ENCODE measurements at regions not wholly inside any gene's neighbourhood (a gene's known extent, or its start where the extent isn't known, plus 50 kb on each side); places are given as distances from the start of the nearest gene placed in this dataset.

DNA sequence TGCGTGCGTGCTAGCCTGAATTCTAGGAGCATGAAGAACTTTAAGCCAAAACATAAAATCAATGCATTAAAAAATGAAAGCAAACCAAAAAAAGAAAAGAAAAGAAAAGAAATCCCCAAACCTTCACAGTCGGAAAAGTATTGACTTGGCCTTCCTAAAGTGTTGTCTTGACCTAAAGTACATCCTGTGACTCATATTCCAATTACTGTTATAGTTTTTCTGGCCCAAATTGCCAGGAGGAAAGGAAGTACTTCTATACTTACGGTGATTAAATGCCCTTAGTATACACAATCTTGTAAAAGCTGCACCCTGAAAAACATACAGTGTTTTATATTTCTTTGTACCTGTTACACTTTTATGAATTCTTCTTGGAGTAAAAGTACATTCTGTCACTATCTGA is 512.8 kb downstream of the ANKRD50 start:
- Histone ChIP-seq H3F3A (replicated peaks; ENCODE audit: insufficient read depth) (peaks cover 25% of the 10 kb centered on the region), H3K9ac (no peak overlapping the region), H3K9me3 (no peaks in the 10 kb centered on the region), H3K4me2 (no peak overlapping the region; the same call in 1 of the 2 replicates), H3K79me2 (ENCODE audit: insufficient read depth) (no peaks in the 10 kb centered on the region; the same call in 1 of the 2 replicates), H3K9me2 (no peaks in the 10 kb centered on the region), H3K4me1 (ENCODE audit: control insufficient read depth in 1 of 2, insufficient read depth in 2 of 2, low read depth in 1 of 2, low read length in 1 of 2) (peaks cover 0 to 11% of the 10 kb centered on the region in 2 experiments; a peak in 2 of 4 replicates), H3K36me3 (replicated peaks in 1 of 2; ENCODE audit: control insufficient read depth in 1 of 2, insufficient read depth in 2 of 2, low read length in 1 of 2) (no peaks in the 10 kb centered on the region), H3K27ac (ENCODE audit: low read depth in 2 of 2, low read length in 1 of 2) (peak overlapping the region; percentile 43 to 45; a peak in 2 of 4 replicates), H3K4me3 (ENCODE audit: low read depth in 2 of 2, low read length in 1 of 2) (no peak overlapping the region), H3K27me3 (ENCODE audit: insufficient read depth) (no peaks in the 10 kb centered on the region), H4K20me1 (ENCODE audit: insufficient read depth) (no peaks in the 10 kb centered on the region), H2AFZ (ENCODE audit: low read depth) (peak overlapping the region; percentile 14; the same call in 1 of the 2 replicates)
- DNase-seq: no peak
- POLR2A ChIA-PET: no interaction called here
- CTCF ChIA-PET: no interaction called here
- TF ChIP-seq NFIC (IDR thresholded peaks at IDR 0.05; ENCODE audit: borderline replicate concordance): peak; percentile 26; the same call in 1 of the 2 replicates
- no peak for TF ChIP-seq RAD21 (IDR thresholded peaks at IDR 0.05; ENCODE audit: low read length)
- TF ChIP-seq SIN3A (IDR thresholded peaks at IDR 0.05; ENCODE audit: borderline replicate concordance, low read depth, low read length): no peak
- no peak for TF ChIP-seq MXI1 (IDR thresholded peaks at IDR 0.05; ENCODE audit: low read depth, low read length)
- no peak for TF ChIP-seq MEF2A (IDR thresholded peaks at IDR 0.05; ENCODE audit: borderline replicate concordance, low read depth)
- peak; percentile 63; the same call in 1 of the 2 replicates for TF ChIP-seq FOSL2 (IDR thresholded peaks at IDR 0.05; ENCODE audit: borderline replicate concordance, low read depth)
- TF ChIP-seq RXRA (IDR thresholded peaks at IDR 0.05; ENCODE audit: borderline replicate concordance, low read depth): peak; percentile 73
- TF ChIP-seq, protein P1, sequence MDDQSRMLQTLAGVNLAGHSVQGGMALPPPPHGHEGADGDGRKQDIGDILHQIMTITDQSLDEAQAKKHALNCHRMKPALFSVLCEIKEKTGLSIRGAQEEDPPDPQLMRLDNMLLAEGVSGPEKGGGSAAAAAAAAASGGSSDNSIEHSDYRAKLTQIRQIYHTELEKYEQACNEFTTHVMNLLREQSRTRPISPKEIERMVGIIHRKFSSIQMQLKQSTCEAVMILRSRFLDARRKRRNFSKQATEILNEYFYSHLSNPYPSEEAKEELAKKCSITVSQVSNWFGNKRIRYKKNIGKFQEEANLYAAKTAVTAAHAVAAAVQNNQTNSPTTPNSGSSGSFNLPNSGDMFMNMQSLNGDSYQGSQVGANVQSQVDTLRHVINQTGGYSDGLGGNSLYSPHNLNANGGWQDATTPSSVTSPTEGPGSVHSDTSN (IDR thresholded peaks at IDR 0.05): 0 out of 2 replicates have a peak, but pooled peaks have one; percentile 6
- no peak for TF ChIP-seq RCOR1 (IDR thresholded peaks at IDR 0.05; ENCODE audit: low read length)
- TF ChIP-seq TEAD4 (IDR thresholded peaks at IDR 0.05; ENCODE audit: borderline replicate concordance, insufficient read depth): no peak
- no peak for TF ChIP-seq FOXJ3 (CRISPR knock-in tag; IDR thresholded peaks at IDR 0.05)
- TF ChIP-seq JUND (IDR thresholded peaks at IDR 0.05): peak; percentile 39; the same call in 1 of the 2 replicates
- TF ChIP-seq, protein P2, sequence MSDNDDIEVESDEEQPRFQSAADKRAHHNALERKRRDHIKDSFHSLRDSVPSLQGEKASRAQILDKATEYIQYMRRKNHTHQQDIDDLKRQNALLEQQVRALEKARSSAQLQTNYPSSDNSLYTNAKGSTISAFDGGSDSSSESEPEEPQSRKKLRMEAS (IDR thresholded peaks at IDR 0.05; ENCODE audit: low read depth): no peak
- TF ChIP-seq SMC3 (IDR thresholded peaks at IDR 0.05; ENCODE audit: low read depth, low read length): no peak
- 52% methylated on average over 4 of the region's 4 CpGs for WGBS (ENCODE audit: low lambda C conversion rate)

- TF ChIP-seq, protein P3, sequence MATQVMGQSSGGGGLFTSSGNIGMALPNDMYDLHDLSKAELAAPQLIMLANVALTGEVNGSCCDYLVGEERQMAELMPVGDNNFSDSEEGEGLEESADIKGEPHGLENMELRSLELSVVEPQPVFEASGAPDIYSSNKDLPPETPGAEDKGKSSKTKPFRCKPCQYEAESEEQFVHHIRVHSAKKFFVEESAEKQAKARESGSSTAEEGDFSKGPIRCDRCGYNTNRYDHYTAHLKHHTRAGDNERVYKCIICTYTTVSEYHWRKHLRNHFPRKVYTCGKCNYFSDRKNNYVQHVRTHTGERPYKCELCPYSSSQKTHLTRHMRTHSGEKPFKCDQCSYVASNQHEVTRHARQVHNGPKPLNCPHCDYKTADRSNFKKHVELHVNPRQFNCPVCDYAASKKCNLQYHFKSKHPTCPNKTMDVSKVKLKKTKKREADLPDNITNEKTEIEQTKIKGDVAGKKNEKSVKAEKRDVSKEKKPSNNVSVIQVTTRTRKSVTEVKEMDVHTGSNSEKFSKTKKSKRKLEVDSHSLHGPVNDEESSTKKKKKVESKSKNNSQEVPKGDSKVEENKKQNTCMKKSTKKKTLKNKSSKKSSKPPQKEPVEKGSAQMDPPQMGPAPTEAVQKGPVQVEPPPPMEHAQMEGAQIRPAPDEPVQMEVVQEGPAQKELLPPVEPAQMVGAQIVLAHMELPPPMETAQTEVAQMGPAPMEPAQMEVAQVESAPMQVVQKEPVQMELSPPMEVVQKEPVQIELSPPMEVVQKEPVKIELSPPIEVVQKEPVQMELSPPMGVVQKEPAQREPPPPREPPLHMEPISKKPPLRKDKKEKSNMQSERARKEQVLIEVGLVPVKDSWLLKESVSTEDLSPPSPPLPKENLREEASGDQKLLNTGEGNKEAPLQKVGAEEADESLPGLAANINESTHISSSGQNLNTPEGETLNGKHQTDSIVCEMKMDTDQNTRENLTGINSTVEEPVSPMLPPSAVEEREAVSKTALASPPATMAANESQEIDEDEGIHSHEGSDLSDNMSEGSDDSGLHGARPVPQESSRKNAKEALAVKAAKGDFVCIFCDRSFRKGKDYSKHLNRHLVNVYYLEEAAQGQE (IDR thresholded peaks at IDR 0.05; ENCODE audit: low read depth, low read length): no peak
- TF ChIP-seq MEF2A (IDR thresholded peaks at IDR 0.05; ENCODE audit: borderline replicate concordance, low read depth): no peak
- no peak for TF ChIP-seq RXRA (IDR thresholded peaks at IDR 0.05; ENCODE audit: borderline replicate concordance, low read depth)
- TF ChIP-seq RFX5 (IDR thresholded peaks at IDR 0.05; ENCODE audit: low read length): no peak
- Histone ChIP-seq H3F3A (replicated peaks; ENCODE audit: insufficient read depth) (peaks cover 25% of the 10 kb centered on the region), H3K9me3 (no peaks in the 10 kb centered on the region), H3K4me1 (ENCODE audit: control insufficient read depth in 1 of 2, insufficient read depth in 2 of 2, low read depth in 1 of 2, low read length in 1 of 2) (peaks cover 0 to 11% of the 10 kb centered on the region in 2 experiments; a peak in 2 of 4 replicates), H4K20me1 (ENCODE audit: insufficient read depth) (no peaks in the 10 kb centered on the region), H3K4me2 (no peak overlapping the region), H3K4me3 (ENCODE audit: low read depth in 2 of 2, low read length in 1 of 2) (no peak overlapping the region), H3K79me2 (ENCODE audit: insufficient read depth) (no peaks in the 10 kb centered on the region; the same call in 1 of the 2 replicates), H3K9me2 (no peaks in the 10 kb centered on the region), H2AFZ (ENCODE audit: low read depth) (no peak overlapping the region), H3K27ac (ENCODE audit: low read depth in 2 of 2, low read length in 1 of 2) (no peak overlapping the region), H3K27me3 (ENCODE audit: insufficient read depth) (no peaks in the 10 kb centered on the region), H3K9ac (no peak overlapping the region), H3K36me3 (replicated peaks in 1 of 2; ENCODE audit: control insufficient read depth in 1 of 2, insufficient read depth in 2 of 2, low read length in 1 of 2) (no peaks in the 10 kb centered on the region)
- ChIA-PET POLR2A (no interaction called here), CTCF (interaction anchor here (1.7 kb wide), 1 partner anchor 26 kb away, joined by 3 read pairs; no protein-coding TSS in a partner anchor)
- 88% methylated on average over 1 of the region's 1 CpG for WGBS (ENCODE audit: low lambda C conversion rate)
- DNase-seq: no peak
Observed at GRCh38 chr4:124201636-124202035, 510.9 kb downstream of the ANKRD50 start.

Data from SK-N-SH (cell line).